CD14-positive monocyte (primary cell): ENCODE measurements at regions not wholly inside any gene's neighbourhood (a gene's known extent, or its start where the extent isn't known, plus 50 kb on each side); places are given as distances from the start of the nearest gene placed in this dataset.

Experiments used
- DNase-seq, 3 donors: peaks; one replicate each; pipeline ENCODE4 v3.0.0-alpha.2; 2011 to 2022
- H2AFZ ChIP-seq: 2 replicates; pipeline ENCODE4 v1.6.0; 2012; ENCODE audit warnings: mild to moderate bottlenecking, low read depth, low read length, inconsistent platforms; ENCODE audit not compliant: insufficient read depth, poor library complexity, severe bottlenecking
- H3K27ac ChIP-seq, 2 donors: 1 replicate in 1 of 2; 2 replicates in 1 of 2; pipeline ENCODE4 v1.5.1; 2012 to 2013; ENCODE audit warnings: low read length in 2 of 2, control low read depth in 1 of 2, inconsistent platforms in 1 of 2, low read depth in 1 of 2, mild to moderate bottlenecking in 1 of 2
- H3K27me3 ChIP-seq, 2 donors: one replicate each; pipeline versions ENCODE4 v1.6.0 to v1.6.1; 2011 to 2013; ENCODE audit warnings: low read length in 2 of 2; ENCODE audit not compliant: control insufficient read depth in 2 of 2, insufficient read depth in 2 of 2
- H3K36me3 ChIP-seq, 2 donors: replicated peaks in 1 of 2; 1 replicate in 1 of 2; 2 replicates in 1 of 2; pipeline versions ENCODE4 v1.5.1 to v1.6.1; 2012 to 2013; ENCODE audit warnings: low read length in 2 of 2, control low read depth in 1 of 2, inconsistent platforms in 1 of 2, mild to moderate bottlenecking in 1 of 2; ENCODE audit not compliant: insufficient read depth in 2 of 2, control insufficient read depth in 1 of 2
- H3K4me1 ChIP-seq, 2 donors: 1 replicate in 1 of 2; 2 replicates in 1 of 2; pipeline versions ENCODE4 v1.5.1 to v1.6.1; 2012 to 2013; ENCODE audit warnings: low read length in 2 of 2, control low read depth in 1 of 2, inconsistent platforms in 1 of 2, mild to moderate bottlenecking in 1 of 2, moderate library complexity in 1 of 2; ENCODE audit not compliant: insufficient read depth in 2 of 2, control insufficient read depth in 1 of 2
- H3K4me2 ChIP-seq: replicated peaks from 2 replicates; pipeline ENCODE3; 2012; ENCODE audit warnings: low read length, moderate library complexity, mild to moderate bottlenecking; ENCODE audit not compliant: poor library complexity, severe bottlenecking; ENCODE audit errors: extremely low read depth
- H3K4me3 ChIP-seq, 3 experiments: fragments of 200-600 bp in 1 of 3; sonication (generic) in 1 of 3; replicated peaks in 1 of 3; 1 replicate in 2 of 3; 2 replicates in 1 of 3; pipeline ENCODE4 v1.5.1; 2011 to 2013; ENCODE audit warnings: low read length in 3 of 3, mild to moderate bottlenecking in 3 of 3, control low read depth in 2 of 3, low read depth in 2 of 3, inconsistent platforms in 1 of 3, moderate library complexity in 1 of 3
- H3K79me2 ChIP-seq: 2 replicates; pipeline ENCODE4 v1.6.0; 2012; ENCODE audit warnings: mild to moderate bottlenecking, control low read depth, inconsistent platforms, low read length, moderate library complexity; ENCODE audit not compliant: insufficient read depth
- H3K9ac ChIP-seq: 2 replicates; pipeline ENCODE4 v1.6.0; 2017; ENCODE audit warnings: low read length, mild to moderate bottlenecking; ENCODE audit not compliant: insufficient read depth, poor library complexity, severe bottlenecking
- H3K9me3 ChIP-seq, 2 donors: replicated peaks in 1 of 2; 1 replicate in 1 of 2; 2 replicates in 1 of 2; pipeline versions ENCODE4 v1.5.1 to v1.6.1; 2012 to 2013; ENCODE audit warnings: low read length in 2 of 2, control low read depth in 1 of 2; ENCODE audit not compliant: control insufficient read depth in 1 of 2, insufficient read depth in 1 of 2
- H4K20me1 ChIP-seq: 2 replicates; pipeline ENCODE4 v1.6.0; 2012; ENCODE audit warnings: mild to moderate bottlenecking, low read length, control low read depth, moderate library complexity; ENCODE audit not compliant: insufficient read depth
- H3K27ac Mint-ChIP-seq, 7 donors: one replicate each; pipeline ENCODE4 v1.8.0; 2020; ENCODE audit warnings: mild to moderate bottlenecking in 7 of 7, mixed read lengths in 7 of 7, moderate library complexity in 6 of 7, inconsistent platforms in 2 of 7
- H3K27me3 Mint-ChIP-seq, 3 donors: one replicate each; pipeline ENCODE4 v1.8.0; 2021 to 2022; ENCODE audit warnings: low read depth in 3 of 3, mild to moderate bottlenecking in 3 of 3, mixed read lengths in 3 of 3, moderate library complexity in 3 of 3, inconsistent platforms in 1 of 3
- H3K36me3 Mint-ChIP-seq, 2 donors: one replicate each; pipeline ENCODE4 v1.8.0; 2020; ENCODE audit warnings: mixed read lengths in 2 of 2, inconsistent platforms in 1 of 2, mild to moderate bottlenecking in 1 of 2
- H3K4me1 Mint-ChIP-seq: one replicate; pipeline ENCODE4 v1.8.0; 2020; ENCODE audit warnings: mild to moderate bottlenecking, mixed read lengths
- H3K4me3 Mint-ChIP-seq, 2 donors: one replicate each; pipeline ENCODE4 v1.8.0; 2020; ENCODE audit warnings: mild to moderate bottlenecking in 2 of 2, mixed read lengths in 2 of 2, moderate library complexity in 1 of 2
- H3K9me3 Mint-ChIP-seq, 7 donors: one replicate each; pipeline ENCODE4 v1.8.0; 2020 to 2022; ENCODE audit warnings: mixed read lengths in 7 of 7, mild to moderate bottlenecking in 6 of 7, moderate library complexity in 6 of 7, inconsistent platforms in 2 of 7
- CTCF ChIP-seq: fragments of 200-600 bp; IDR thresholded peaks from one replicate; pipeline ENCODE4 v1.8.0; 2022; ENCODE audit warnings: antibody characterized with exemption, mild to moderate bottlenecking
- WGBS: methylation state at CpG from one replicate; pipeline ENCODE4 v1.1.5; 2013; ENCODE audit warnings: missing lambda C conversion rate; ENCODE audit not compliant: insufficient coverage; 5-methylcytosine and 5-hydroxymethylcytosine counted together
- intact Hi-C, 2 donors: fragments of 100-400 bp; cut with micrococcal nuclease; formaldehyde crosslinking; loops; one replicate each; pipeline versions ENCODE4 v1.15.0 to v1.15.1; 2023

- Histone ChIP-seq H3K4me2 (no peak overlapping the region), H3K79me2 (no peaks in the 10 kb centered on the region), H3K36me3 (no peaks in the 10 kb centered on the region), H3K9ac (no peak overlapping the region), H3K27ac (peak overlapping the region in 1 of 2 donors; percentile 48), H3K4me3 (peak overlapping the region in 1 of 3 experiments; percentile 17), H3K27me3 (no peaks in the 10 kb centered on the region), H2AFZ (no peak overlapping the region), H3K4me1 (peaks cover 27 to 29% of the 10 kb centered on the region in 2 donors), H4K20me1 (no peaks in the 10 kb centered on the region), H3K9me3 (no peaks in the 10 kb centered on the region)
- Mint-ChIP-seq H3K36me3 (no peaks in the 10 kb centered on the region), H3K27ac (peak overlapping the region in 3 of 7 donors; percentile 41 to 72 (median 63)), H3K4me3 (peak overlapping the region in 1 of 2 donors; percentile 40), H3K9me3 (peaks cover 0 to 5% (median 0%) of the 10 kb centered on the region in 7 donors), H3K4me1 (peaks cover 31% of the 10 kb centered on the region), H3K27me3 (no peaks in the 10 kb centered on the region)
- TF ChIP-seq CTCF: no peak
- intact Hi-C loops: no loop called here
- DNase-seq: peak in 1 of 3 donors; percentile 2
These were observed 142.8 kb downstream of the GJA1 start for GRCh38 chr6:121578216-121578615.

- no CpG with 5 or more reads among the region's 1 CpG for WGBS
- no peaks in the 10 kb centered on the region for H3K36me3 ChIP-seq
- H3K9me3 ChIP-seq: no peaks in the 10 kb centered on the region
- H3K4me1 Mint-ChIP-seq: peaks cover 20% of the 10 kb centered on the region
- no peak overlapping the region for H3K4me2 ChIP-seq
- peaks cover 21 to 22% of the 10 kb centered on the region in 2 donors for H3K4me1 ChIP-seq
- no peak overlapping the region for H3K4me3 ChIP-seq
- peaks cover 0 to 8% (median 0%) of the 10 kb centered on the region in 7 donors for H3K9me3 Mint-ChIP-seq
- DNase-seq: no peak
- H3K27me3 Mint-ChIP-seq: no peaks in the 10 kb centered on the region
- no peaks in the 10 kb centered on the region for H3K79me2 ChIP-seq
- no peak overlapping the region for H3K4me3 Mint-ChIP-seq
- no peak for TF ChIP-seq CTCF
- H3K27me3 ChIP-seq: no peaks in the 10 kb centered on the region
- peak overlapping the region in 1 of 2 donors; percentile 48 for H3K27ac ChIP-seq
- H4K20me1 ChIP-seq: no peaks in the 10 kb centered on the region
- H3K27ac Mint-ChIP-seq: peak overlapping the region; percentile 6 to 67 (median 38)
- intact Hi-C loops: no loop called here
- H3K36me3 Mint-ChIP-seq: no peaks in the 10 kb centered on the region
- no peak overlapping the region for H2AFZ ChIP-seq
- no peak overlapping the region for H3K9ac ChIP-seq
These were observed 144.0 kb downstream of the GJA1 start for GRCh38 chr6:121579478-121579877.
